ENCODE measurements at regions not wholly inside any gene's neighbourhood (a gene's known extent, or its start where the extent isn't known, plus 50 kb on each side); places are given as distances from the start of the nearest gene placed in this dataset.

DNA sequence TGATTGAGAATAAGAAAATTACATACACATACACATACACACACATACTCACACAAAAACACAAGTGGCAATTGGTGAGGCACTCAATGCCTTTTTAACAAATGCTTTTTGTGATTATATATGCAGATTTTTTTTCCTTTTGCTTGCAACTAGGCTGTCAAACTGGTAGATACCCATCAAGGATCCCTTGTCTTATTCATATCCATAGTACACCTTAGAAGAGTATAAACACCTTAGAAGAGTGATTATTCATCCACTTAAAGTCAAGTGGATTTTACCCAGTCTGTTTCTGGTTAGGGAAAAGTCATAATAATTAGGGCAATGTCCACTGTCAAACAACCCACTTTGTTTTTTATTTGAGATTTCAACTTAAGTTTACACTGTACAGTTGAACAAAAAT lies 1773.4 kb upstream of the MIR17HG start:
- TF ChIP-seq JUND (IDR thresholded peaks at IDR 0.05) (no peak), ZNF274 (IDR thresholded peaks at IDR 0.05; ENCODE audit: low read depth, low read length) (no peak), FOSL1 (IDR thresholded peaks at IDR 0.05; ENCODE audit: low read depth) (no peak), EGR1 (IDR thresholded peaks at IDR 0.05; ENCODE audit: low read depth) (no peak), SIN3A (IDR thresholded peaks at IDR 0.05; ENCODE audit: low read depth) (no peak), ZFX (IDR thresholded peaks at IDR 0.05) (no peak)
- TF ChIP-seq, protein P1, sequence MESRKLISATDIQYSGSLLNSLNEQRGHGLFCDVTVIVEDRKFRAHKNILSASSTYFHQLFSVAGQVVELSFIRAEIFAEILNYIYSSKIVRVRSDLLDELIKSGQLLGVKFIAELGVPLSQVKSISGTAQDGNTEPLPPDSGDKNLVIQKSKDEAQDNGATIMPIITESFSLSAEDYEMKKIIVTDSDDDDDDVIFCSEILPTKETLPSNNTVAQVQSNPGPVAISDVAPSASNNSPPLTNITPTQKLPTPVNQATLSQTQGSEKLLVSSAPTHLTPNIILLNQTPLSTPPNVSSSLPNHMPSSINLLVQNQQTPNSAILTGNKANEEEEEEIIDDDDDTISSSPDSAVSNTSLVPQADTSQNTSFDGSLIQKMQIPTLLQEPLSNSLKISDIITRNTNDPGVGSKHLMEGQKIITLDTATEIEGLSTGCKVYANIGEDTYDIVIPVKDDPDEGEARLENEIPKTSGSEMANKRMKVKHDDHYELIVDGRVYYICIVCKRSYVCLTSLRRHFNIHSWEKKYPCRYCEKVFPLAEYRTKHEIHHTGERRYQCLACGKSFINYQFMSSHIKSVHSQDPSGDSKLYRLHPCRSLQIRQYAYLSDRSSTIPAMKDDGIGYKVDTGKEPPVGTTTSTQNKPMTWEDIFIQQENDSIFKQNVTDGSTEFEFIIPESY (IDR thresholded peaks at IDR 0.05; ENCODE audit: extremely low read depth, insufficient replicate concordance, low read length), result no peak
- TF ChIP-seq, protein P2, sequence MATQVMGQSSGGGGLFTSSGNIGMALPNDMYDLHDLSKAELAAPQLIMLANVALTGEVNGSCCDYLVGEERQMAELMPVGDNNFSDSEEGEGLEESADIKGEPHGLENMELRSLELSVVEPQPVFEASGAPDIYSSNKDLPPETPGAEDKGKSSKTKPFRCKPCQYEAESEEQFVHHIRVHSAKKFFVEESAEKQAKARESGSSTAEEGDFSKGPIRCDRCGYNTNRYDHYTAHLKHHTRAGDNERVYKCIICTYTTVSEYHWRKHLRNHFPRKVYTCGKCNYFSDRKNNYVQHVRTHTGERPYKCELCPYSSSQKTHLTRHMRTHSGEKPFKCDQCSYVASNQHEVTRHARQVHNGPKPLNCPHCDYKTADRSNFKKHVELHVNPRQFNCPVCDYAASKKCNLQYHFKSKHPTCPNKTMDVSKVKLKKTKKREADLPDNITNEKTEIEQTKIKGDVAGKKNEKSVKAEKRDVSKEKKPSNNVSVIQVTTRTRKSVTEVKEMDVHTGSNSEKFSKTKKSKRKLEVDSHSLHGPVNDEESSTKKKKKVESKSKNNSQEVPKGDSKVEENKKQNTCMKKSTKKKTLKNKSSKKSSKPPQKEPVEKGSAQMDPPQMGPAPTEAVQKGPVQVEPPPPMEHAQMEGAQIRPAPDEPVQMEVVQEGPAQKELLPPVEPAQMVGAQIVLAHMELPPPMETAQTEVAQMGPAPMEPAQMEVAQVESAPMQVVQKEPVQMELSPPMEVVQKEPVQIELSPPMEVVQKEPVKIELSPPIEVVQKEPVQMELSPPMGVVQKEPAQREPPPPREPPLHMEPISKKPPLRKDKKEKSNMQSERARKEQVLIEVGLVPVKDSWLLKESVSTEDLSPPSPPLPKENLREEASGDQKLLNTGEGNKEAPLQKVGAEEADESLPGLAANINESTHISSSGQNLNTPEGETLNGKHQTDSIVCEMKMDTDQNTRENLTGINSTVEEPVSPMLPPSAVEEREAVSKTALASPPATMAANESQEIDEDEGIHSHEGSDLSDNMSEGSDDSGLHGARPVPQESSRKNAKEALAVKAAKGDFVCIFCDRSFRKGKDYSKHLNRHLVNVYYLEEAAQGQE (IDR thresholded peaks at IDR 0.05; ENCODE audit: low read depth), result no peak
- H3K27me3 ChIP-seq (ENCODE audit: insufficient read depth, low read length), result no peaks in the 10 kb centered on the region
- H3K4me3 ChIP-seq (replicated peaks in 1 of 2; ENCODE audit: low read depth in 1 of 2, low read length in 2 of 2), result no peak overlapping the region
- DNase-seq (ENCODE audit: low read depth, low spot score), result no peak
- no peaks in the 10 kb centered on the region for H3K4me1 ChIP-seq (ENCODE audit: control insufficient read depth in 1 of 2, insufficient read depth in 2 of 2, low read length in 2 of 2)
- H3K36me3 ChIP-seq (ENCODE audit: control insufficient read depth in 1 of 2, insufficient read depth in 2 of 2, low read length in 2 of 2), result no peaks in the 10 kb centered on the region
- H3K4me2 ChIP-seq (ENCODE audit: low read length), result no peak overlapping the region
- no peak overlapping the region for H3K9ac ChIP-seq (ENCODE audit: low read length)
- RAD21 ChIA-PET (ENCODE audit: low non-redundant PET in 1 of 2, low total read pairs in 2 of 2, uncharacterized antibody in 2 of 2, unreplicated experiment in 2 of 2), result no interaction called here
- POLR2A ChIA-PET, result no interaction called here
- CTCF ChIA-PET, result no interaction called here
- no peaks in the 10 kb centered on the region for H4K20me1 ChIP-seq (ENCODE audit: insufficient read depth)
- ATAC-seq, result no peak
- no TSS peak for BruUV-seq (replicated peaks)
- no peaks in the 10 kb centered on the region for H3K9me2 ChIP-seq (ENCODE audit: insufficient read depth)
- H3K79me2 ChIP-seq (ENCODE audit: insufficient read depth, low read length), result no peaks in the 10 kb centered on the region
- intact Hi-C loops (cut with micrococcal nuclease), result no loop called here
- no peaks in the 10 kb centered on the region for H3K9me3 ChIP-seq (ENCODE audit: control insufficient read depth in 1 of 2, insufficient read depth in 1 of 2, low read depth in 1 of 2, low read length in 2 of 2)
- H3K27ac ChIP-seq (ENCODE audit: low read depth, low read length), result no peak overlapping the region
- H2AFZ ChIP-seq (ENCODE audit: low read depth, low read length, poor library complexity, severe bottlenecking), result no peak overlapping the region

Data from HCT116 (cell line).